NCI-H146 treated with DMSO at 0.1 percent for 48 hours (cell line): ENCODE measurements at regions not wholly inside any gene's neighbourhood (a gene's known extent, or its start where the extent isn't known, plus 50 kb on each side); places are given as distances from the start of the nearest gene placed in this dataset.
A peak's percentile ranks its signal among the peaks of the same experiment; 100 is the strongest.
"Not testable (repeated sequence)": the region's sequence is repeated elsewhere in the genome, so short reads cannot be mapped to it uniquely, and the experiment has no call there.

ENCODE experiments used
- DNase-seq: peaks from one replicate; lab custom pipeline; 2025; ENCODE audit not compliant: unreplicated experiment; lab: John Stamatoyannopoulos, UW

DNA sequence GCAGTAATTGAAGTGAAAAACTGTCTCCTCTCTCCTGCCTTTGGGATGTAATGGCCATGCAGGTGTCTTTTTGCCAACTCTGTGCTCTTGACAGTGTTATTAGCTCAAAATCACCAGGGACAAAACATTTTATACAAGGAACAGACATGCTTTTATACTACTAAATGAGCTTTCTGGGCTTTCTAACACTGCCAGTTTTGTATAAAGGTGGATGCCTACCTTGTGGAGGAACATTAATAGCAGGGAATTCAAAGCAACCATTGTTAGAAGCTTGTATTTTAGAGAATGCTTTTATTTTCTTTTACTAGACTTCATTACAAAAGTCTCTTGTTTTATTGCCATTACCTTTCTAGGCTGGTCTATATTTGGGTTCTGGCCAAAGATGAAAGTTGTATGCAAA lies 54.7 kb upstream of the ARSJ start:
- no peak for DNase-seq

DNA sequence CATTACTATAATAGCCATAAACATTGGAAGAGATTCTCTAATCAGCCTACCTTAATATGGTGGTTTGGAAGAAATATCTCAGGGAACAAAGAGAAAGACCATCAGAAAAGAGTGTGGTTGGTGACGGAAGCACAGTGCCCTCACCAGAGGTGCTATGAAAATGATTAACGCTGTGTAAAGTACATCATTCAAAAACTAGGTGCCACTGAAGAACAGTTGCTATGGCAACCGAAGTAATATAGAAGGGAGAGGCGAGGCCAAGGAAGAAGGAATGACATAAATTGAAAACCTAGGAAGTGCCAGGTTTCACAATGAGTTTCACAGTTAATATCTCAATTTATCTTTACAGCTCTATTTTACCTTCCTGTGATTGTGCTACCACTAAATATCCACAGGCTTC lies 57.0 kb upstream of the ARSJ start:
- DNase-seq: no peak

GRCh38 chr4:114036864-114037263 lies 57.4 kb upstream of the ARSJ start:
- DNase-seq: no peak

- no peak for DNase-seq
Observed at GRCh38 chr4:114037988-114038387, 58.5 kb upstream of the ARSJ start.

DNA sequence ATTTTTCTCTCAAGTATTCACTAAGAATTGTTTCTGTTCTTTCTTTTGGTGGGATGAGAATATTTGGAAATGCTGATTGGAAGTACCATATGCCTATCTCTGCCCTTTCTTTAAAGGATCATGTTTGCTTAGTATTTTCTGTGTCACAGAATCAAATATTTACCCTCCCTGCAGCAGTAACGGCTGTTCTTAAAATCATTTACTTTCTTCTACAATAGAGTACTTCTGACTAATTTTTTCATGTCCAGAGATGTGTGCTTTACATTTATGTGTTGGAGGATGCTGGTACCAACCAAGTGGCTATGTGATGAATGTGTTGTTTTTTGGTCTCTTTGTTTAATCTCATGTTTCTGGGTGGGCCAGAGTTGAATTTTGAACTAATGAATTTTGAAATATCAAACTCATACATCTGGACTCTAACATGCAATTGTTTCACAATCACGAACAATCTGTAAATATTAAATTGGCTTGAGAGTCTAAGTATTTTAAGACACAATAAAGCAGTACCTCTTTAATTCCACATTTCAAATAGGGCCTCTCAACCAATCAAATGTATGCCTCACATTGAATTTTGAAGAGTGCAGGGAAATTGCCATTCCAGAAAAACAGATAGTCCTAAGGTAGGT lies 59.4 kb upstream of the ARSJ start:
- DNase-seq: peak; percentile 53

- no peak for DNase-seq
Observed at GRCh38 chr4:114040319-114041116, 61.1 kb upstream of the ARSJ start.

GRCh38 chr4:114041117-114041475 lies 61.6 kb upstream of the ARSJ start:
- no peak for DNase-seq

DNA sequence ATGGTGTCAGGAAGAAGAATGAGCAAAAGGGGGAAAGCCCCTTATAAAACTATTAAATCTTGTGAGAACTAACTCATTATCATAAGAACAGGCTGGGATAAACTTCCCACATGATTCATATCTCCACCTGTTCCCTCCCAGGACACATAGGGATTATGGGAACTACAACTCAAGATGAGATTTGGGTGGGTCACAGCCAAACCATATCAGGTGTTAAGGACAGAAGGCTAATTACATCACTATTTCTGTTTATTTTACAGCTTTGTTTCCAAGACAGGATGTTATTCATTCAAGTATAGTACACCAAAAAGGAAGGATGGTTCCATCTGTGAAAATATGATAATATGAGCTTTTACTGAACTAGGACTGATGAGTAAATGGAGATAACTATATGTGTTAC lies 63.7 kb upstream of the ARSJ start:
- no peak for DNase-seq

DNA sequence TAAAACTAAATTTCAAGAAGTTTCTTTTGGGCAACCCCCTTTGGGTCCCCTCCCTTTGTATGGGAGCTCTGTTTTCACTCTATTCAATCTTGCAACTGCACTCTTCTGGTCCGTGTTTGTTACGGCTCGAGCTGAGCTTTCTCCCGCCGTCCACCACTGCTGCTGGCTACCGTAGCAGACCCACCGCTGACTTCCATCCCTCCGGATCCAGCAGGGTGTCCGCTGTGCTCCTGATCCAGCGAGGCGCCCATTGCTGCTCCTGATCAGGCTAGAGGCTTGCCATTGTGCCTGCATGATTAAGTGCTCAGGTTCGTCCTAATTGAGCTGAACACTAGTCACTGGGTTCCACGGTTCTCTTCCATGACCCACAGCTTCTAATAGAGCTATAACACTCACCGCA lies 64.9 kb upstream of the ARSJ start:
- not testable (repeated sequence) for DNase-seq

DNA sequence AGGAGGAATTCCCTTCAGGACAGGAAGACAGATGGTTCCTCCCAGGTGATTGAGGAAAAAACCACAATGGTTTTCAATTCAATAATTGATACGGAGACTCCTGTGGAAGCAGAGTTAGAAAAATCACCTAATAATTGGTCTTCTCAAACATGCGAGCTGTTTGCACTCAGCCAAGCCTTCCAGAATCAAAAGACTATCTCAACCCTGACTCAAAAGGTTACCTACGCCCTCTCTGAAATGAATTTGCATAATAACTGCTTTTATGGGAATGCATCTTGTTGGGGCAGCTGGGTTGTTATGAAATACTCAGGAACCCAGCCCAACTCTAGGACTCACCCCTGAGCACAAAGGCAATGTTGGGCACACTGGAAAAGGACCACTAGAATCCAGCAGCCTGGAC lies 66.9 kb upstream of the ARSJ start:
- DNase-seq: no peak

GRCh38 chr4:114048154-114048553 lies 68.7 kb upstream of the ARSJ start:
- DNase-seq: not testable (repeated sequence)

DNA sequence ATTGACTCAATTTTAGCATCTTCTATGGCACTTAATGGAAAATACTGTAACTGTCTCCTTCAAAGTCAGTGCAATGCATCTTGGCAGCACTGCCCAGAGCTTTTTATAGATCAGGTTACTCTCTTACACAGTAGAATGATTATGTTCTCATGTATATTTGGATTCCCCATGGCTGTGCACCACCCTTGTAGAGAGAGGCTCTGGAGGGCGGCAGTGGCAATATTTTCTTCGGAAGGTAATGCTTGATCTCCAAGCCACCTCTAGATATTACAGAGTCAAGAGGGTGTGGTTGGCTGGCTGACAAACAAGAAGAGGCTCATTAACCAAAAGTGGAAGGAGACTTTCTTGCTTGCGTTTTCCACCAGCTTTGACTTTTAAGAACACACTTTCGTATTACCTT lies 72.8 kb upstream of the ARSJ start:
- DNase-seq: no peak

DNA sequence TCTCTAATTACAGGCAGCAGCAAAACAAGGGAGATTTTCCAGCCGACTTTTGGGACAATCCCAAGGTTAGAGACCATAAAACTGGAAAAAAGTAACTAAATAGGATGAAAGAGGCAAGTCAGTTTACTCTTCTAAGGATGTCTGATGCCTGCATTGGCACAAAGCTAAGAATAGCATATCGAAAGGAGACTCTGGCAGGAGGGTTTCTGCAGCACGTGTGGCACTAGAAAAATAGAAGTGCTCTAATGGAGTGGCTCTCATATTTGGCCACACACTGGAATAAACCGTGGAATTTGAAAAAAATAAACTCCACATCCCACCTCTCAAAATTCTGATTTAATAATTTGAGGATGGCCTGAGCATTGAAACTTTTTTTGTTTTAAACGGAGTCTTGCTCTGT lies 77.2 kb upstream of the ARSJ start:
- DNase-seq: no peak

- no peak for DNase-seq
Observed at GRCh38 chr4:114057746-114058145, 78.3 kb upstream of the ARSJ start.

DNA sequence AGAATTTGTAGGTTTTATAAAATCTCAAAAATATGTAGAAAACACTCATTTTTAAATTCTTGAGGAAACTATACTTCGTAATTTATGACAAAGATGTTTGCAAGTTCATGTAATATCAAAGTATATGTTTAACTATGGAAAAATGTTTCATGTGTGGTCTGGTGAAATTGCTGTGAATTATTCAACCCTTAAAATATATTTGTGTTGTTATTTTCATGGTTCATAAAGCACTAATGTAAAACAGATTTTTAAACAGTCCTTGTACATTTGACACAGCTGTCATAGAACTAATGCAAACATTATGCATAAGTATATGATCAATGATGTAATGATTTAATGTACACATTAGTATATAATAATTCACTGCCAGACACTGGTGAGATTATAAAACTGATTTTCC lies 83.1 kb upstream of the ARSJ start:
- no peak for DNase-seq

DNA sequence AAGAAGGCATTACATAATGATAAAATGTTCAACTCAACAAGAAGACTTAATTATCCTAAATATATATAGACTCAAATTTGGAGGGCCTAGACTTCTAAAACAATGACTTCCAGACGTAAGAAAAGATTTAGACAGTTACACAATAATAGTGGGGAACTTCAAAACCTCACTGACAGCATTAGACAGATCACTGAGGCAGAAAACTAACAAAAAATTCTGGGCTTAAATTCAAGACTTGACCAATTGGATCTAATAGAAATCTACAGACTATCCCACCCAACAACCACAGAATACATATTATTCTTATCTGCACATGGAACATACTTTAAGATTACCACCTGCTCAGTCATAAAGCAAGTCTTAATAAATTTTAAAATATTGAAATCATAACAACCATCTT lies 93.3 kb upstream of the ARSJ start:
- DNase-seq: no peak

DNA sequence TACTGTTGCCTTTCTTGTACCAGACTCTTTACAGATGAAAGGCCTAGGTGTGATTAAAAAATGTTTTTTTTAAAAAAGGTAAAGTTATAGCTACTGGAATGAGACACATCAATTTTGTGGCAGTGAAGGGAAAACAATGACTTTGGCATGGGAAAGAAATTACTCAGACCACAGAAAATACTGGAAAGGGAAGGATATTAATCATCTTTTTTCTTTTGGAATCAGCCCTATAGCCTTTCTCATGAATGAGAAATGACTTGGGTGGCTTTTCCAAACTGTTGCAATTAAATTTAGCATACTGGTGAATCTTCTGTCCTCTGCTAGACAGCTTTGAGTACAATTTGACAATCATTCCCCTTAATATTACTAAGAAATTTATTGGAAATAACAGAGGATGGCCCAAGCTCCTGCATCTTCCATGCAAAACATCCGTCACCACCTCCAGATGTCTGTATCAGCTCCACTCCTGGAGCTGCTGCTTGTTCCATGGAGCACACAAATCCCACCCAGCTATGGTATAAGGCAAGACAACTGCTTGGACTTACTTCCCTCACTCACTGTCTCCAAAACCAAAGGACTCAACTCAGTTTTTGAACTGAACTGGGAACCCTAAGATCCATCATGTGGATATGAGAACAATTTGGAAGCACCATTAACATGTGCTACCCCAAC lies 97.6 kb upstream of the ARSJ start:
- DNase-seq: no peak

- DNase-seq: no peak
Observed at GRCh38 chr4:114077610-114078009, 98.2 kb upstream of the ARSJ start.

DNA sequence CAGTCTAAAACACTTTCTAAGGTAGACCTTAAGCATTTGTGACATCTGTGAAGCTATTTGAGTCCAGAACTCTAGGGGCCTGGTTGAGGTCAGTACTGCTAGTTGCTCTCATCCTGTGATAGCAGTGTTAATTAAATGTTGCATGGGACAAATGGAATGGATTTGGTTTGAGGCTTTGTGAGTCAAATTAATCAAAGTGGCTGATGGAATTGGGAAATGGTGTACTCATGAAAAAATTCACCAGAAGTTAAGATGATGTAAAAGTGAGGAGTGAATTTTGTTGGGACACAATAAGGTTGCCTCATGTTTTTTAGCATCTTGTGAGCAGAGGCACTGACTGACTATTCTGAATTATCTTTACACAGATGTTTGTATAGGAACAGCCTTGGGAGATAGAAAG lies 99.2 kb upstream of the ARSJ start:
- no peak for DNase-seq

DNA sequence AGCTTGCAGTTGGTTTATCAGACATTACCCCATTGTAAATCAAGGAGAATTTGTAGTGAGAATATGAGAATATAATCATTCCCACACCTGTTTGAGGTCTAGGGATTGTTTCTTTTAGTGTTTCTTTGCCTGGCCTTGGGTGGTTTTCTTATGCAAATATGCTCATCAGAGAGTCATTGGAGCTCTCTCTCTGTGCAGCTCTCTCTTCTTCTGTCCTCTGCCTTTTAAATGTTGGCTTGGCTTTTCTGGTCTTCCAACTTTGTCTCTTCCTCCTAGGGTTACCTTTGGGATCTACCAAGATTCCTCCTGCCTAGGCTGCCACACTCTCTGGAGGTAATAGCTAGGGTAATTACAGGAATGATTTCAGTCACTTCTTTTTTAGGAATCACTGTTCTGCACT lies 102.3 kb upstream of the ARSJ start:
- no peak for DNase-seq

DNA sequence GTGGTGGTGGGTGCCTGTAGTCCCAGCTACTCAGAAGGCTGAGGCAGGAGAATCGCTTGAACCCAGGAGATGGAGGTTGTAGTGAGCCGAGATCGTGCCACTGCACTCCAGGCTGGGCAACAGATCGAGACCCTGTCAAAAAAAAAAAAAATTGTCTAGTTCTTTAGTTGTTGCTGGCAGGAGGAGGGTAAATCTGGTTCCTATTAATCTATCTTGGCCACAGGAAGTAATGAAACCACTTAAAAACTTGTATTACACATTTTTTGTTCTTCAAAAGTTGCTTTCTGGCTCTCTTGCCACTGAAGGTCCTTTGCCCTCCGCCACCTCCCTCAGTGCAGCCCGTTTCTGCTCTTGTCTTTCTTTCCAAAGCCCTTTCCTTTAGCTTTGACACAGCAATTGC lies 102.9 kb upstream of the ARSJ start:
- no peak for DNase-seq

DNA sequence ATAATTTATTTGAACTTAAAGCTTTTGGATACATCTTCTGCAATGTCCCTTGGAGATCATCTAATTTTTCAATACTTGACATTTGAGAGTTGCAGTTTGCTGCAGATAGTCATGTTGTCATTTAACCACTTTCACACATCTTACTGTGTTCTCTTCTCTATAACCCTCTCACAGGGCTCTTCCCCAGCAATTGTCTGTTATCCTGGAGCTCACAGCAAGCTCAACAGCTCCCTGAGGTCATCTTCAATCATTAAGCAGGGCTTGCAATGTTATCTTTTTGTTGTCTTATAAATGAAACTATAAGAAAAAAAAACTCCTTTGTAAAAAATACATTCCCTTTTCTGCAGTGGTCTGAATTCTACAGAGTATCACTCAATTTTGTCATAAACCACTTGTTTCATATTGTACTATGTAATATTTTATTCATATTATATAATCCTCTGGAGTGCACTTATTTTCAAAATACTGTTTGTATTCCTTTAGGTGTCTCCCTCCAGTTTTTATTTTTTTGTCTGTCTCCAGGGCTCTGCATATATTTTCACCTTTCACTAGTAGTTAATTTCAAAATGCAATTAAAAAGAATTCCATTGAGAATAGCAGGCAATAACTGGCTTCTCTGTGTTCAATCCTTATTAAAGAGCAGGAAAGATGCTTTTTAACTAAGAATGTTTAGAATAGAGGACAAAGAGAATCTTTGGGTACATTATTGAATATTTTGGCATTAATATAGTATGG lies 106.3 kb upstream of the ARSJ start:
- DNase-seq: no peak
